Body of pancreas (tissue), 4 donors: ENCODE measurements at regions not wholly inside any gene's neighbourhood (a gene's known extent, or its start where the extent isn't known, plus 50 kb on each side); places are given as distances from the start of the nearest gene placed in this dataset.

Experiments
- POLR2A ChIP-seq, 3 donors: fragments of 450-650 bp; IDR thresholded peaks; one replicate each; pipeline ENCODE4 v1.6.1; 2016; ENCODE audit warnings: antibody characterized with exemption in 3 of 3, mild to moderate bottlenecking in 2 of 3
- TF ChIP-seq, protein P1 (sequence below), 7 experiments: fragments of 450-650 bp in 4 of 7; fragments of 200-600 bp in 3 of 7; sonication (generic) in 3 of 7; IDR thresholded peaks; one replicate each; pipeline ENCODE4 v1.5.1; 2016 to 2019; ENCODE audit warnings: antibody characterized with exemption in 7 of 7

DNA sequence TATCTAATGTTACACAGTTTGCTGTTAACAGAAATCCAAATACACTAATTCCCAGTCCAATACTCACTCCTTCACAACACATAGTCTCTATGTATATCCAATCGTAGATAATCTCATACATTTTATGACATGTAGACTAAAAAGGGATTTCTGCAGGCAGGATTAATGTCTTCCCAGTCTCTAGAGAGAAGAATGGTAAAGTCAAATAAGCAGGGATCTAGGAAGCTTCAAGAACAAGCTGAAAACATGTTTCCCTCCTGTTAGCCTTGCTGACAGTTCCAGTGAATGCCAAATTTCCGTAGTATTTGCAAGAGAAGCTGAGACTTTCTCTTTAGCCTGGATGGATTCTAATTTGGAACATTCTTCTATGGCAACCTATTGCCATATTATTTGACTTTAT, 500.1 kb downstream of the IGSF11 start:
- TF ChIP-seq, protein P1, sequence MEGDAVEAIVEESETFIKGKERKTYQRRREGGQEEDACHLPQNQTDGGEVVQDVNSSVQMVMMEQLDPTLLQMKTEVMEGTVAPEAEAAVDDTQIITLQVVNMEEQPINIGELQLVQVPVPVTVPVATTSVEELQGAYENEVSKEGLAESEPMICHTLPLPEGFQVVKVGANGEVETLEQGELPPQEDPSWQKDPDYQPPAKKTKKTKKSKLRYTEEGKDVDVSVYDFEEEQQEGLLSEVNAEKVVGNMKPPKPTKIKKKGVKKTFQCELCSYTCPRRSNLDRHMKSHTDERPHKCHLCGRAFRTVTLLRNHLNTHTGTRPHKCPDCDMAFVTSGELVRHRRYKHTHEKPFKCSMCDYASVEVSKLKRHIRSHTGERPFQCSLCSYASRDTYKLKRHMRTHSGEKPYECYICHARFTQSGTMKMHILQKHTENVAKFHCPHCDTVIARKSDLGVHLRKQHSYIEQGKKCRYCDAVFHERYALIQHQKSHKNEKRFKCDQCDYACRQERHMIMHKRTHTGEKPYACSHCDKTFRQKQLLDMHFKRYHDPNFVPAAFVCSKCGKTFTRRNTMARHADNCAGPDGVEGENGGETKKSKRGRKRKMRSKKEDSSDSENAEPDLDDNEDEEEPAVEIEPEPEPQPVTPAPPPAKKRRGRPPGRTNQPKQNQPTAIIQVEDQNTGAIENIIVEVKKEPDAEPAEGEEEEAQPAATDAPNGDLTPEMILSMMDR (IDR thresholded peaks at IDR 0.05), result no peak
- TF ChIP-seq POLR2A (IDR thresholded peaks at IDR 0.05), result no peak
